GM19395 (cell line): ENCODE measurements at regions not wholly inside any gene's neighbourhood (a gene's known extent, or its start where the extent isn't known, plus 50 kb on each side); places are given as distances from the start of the nearest gene placed in this dataset.

ENCODE experiments used
- ATAC-seq: cut with Tn5 transposase; IDR thresholded peaks from one replicate; pipeline ENCODE4 v1.9.1; 2021; ENCODE audit warnings: mild to moderate bottlenecking, moderate library complexity; ENCODE audit not compliant: unreplicated experiment

- ATAC-seq = no peak
Measured at GRCh38 chr16:86414991-86415740, 95.2 kb upstream of the FOXF1 start.

GRCh38 chr16:86418981-86419380, 91.3 kb upstream of the FOXF1 start:
- no peak for ATAC-seq

GRCh38 chr16:86419518-86419917, 90.8 kb upstream of the FOXF1 start:
- ATAC-seq = no peak

- ATAC-seq = no peak
Measured at GRCh38 chr16:86421995-86422394, 88.3 kb upstream of the FOXF1 start.

GRCh38 chr16:86424398-86424797, 85.9 kb upstream of the FOXF1 start:
- ATAC-seq = no peak

- ATAC-seq = no peak
Measured at GRCh38 chr16:86424985-86425384, 85.3 kb upstream of the FOXF1 start.

- no peak for ATAC-seq
Measured at GRCh38 chr16:86426063-86426642, 84.2 kb upstream of the FOXF1 start.

- no peak for ATAC-seq
Measured at GRCh38 chr16:86427433-86427851, 82.9 kb upstream of the FOXF1 start.

- ATAC-seq = no peak
Measured at GRCh38 chr16:86428729-86429517, 81.4 kb upstream of the FOXF1 start.

GRCh38 chr16:86429663-86430062, 80.7 kb upstream of the FOXF1 start:
- no peak for ATAC-seq

GRCh38 chr16:86430814-86431213, 79.5 kb upstream of the FOXF1 start:
- no peak for ATAC-seq

GRCh38 chr16:86431540-86431939, 78.8 kb upstream of the FOXF1 start:
- ATAC-seq = no peak

GRCh38 chr16:86432048-86432447, 78.3 kb upstream of the FOXF1 start:
- no peak for ATAC-seq

- ATAC-seq = no peak
Measured at GRCh38 chr16:86432691-86433090, 77.6 kb upstream of the FOXF1 start.

- ATAC-seq = no peak
Measured at GRCh38 chr16:86436466-86437185, 73.7 kb upstream of the FOXF1 start.

GRCh38 chr16:86437348-86437747, 73.0 kb upstream of the FOXF1 start:
- no peak for ATAC-seq

- no peak for ATAC-seq
Measured at GRCh38 chr16:86442703-86443102, 67.6 kb upstream of the FOXF1 start.

GRCh38 chr16:86443508-86444147, 66.7 kb upstream of the FOXF1 start:
- no peak for ATAC-seq

GRCh38 chr16:86444261-86444660, 66.1 kb upstream of the FOXF1 start:
- ATAC-seq = no peak

GRCh38 chr16:86444661-86445060, 65.7 kb upstream of the FOXF1 start:
- no peak for ATAC-seq

- ATAC-seq = no peak
Measured at GRCh38 chr16:86446279-86446678, 64.0 kb upstream of the FOXF1 start.
